ENCODE measurements at regions not wholly inside any gene's neighbourhood (a gene's known extent, or its start where the extent isn't known, plus 50 kb on each side); places are given as distances from the start of the nearest gene placed in this dataset.
"Not testable (repeated sequence)": the region's sequence is repeated elsewhere in the genome, so short reads cannot be mapped to it uniquely, and the experiment has no call there.

GRCh38 chr16:21487956-21488355, 111.4 kb upstream of the METTL9 start:
- H3K27ac ChIP-seq, result not testable (repeated sequence)

GRCh38 chr16:21499046-21499445, 100.3 kb upstream of the METTL9 start:
- H3K27ac ChIP-seq, result not testable (repeated sequence)

- peak overlapping the region; percentile 95 for H3K27ac ChIP-seq
Measured at GRCh38 chr16:21501223-21501868, 98.0 kb upstream of the METTL9 start.

- TF ChIP-seq CTCF (IDR thresholded peaks at IDR 0.05), result no peak
- no peak for TF ChIP-seq ZFX (IDR thresholded peaks at IDR 0.05; ENCODE audit: borderline replicate concordance)
- H3K27ac ChIP-seq, result peak overlapping the region; percentile 95
Measured at GRCh38 chr16:21501869-21502667, 97.3 kb upstream of the METTL9 start.

- H3K27ac ChIP-seq, result peak overlapping the region; percentile 95
Measured at GRCh38 chr16:21503574-21503920, 95.8 kb upstream of the METTL9 start.

- peak overlapping the region; percentile 95 for H3K27ac ChIP-seq
Measured at GRCh38 chr16:21503941-21504832, 95.2 kb upstream of the METTL9 start.

- H3K27ac ChIP-seq, result not testable (repeated sequence)
Measured at GRCh38 chr16:21505751-21506520, 93.4 kb upstream of the METTL9 start.

GRCh38 chr16:21506857-21507456, 92.4 kb upstream of the METTL9 start:
- not testable (repeated sequence) for H3K27ac ChIP-seq

- not testable (repeated sequence) for H3K27ac ChIP-seq
Measured at GRCh38 chr16:21507631-21508305, 91.6 kb upstream of the METTL9 start.

GRCh38 chr16:21508661-21509436, 90.5 kb upstream of the METTL9 start:
- H3K27ac ChIP-seq, result not testable (repeated sequence)

GRCh38 chr16:21509437-21510086, 89.8 kb upstream of the METTL9 start:
- H3K27ac ChIP-seq, result not testable (repeated sequence)

- H3K27ac ChIP-seq, result not testable (repeated sequence)
Measured at GRCh38 chr16:21510869-21511255, 88.5 kb upstream of the METTL9 start.

- not testable (repeated sequence) for H3K27ac ChIP-seq
Measured at GRCh38 chr16:21511315-21512210, 87.8 kb upstream of the METTL9 start.

GRCh38 chr16:21512280-21513192, 86.8 kb upstream of the METTL9 start:
- H3K27ac ChIP-seq, result not testable (repeated sequence)

- H3K27ac ChIP-seq, result not testable (repeated sequence)
Measured at GRCh38 chr16:21513337-21513741, 86.0 kb upstream of the METTL9 start.
